Fibroblast of gingiva (primary cell): ENCODE measurements at regions not wholly inside any gene's neighbourhood (a gene's known extent, or its start where the extent isn't known, plus 50 kb on each side); places are given as distances from the start of the nearest gene placed in this dataset.
"Not testable (repeated sequence)": the region's sequence is repeated elsewhere in the genome, so short reads cannot be mapped to it uniquely, and the experiment has no call there.

Experiments used
- DNase-seq: peaks from one replicate; pipeline ENCODE4 v3.0.0-alpha.2; 2011; ENCODE audit warnings: low read depth

DNA sequence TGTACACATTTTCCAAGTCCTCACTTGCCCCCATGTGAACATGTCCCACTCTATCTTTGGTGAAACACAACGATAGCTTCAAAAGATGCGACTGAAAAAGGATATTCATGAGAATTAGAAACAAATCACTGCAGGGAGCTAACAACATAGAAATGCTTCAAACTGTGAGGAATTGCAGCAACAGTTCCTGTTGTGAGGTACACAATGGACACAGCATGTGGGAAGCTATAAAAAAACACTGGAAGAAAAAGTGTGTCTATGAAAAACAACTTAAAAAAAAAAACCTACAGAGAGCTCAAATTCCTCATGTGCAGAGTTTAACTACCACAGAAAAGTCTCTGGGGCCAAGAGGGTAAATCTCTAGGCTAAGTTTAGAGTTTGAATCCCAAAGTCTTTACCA, 51.6 kb upstream of the BLTP1 start:
- no peak for DNase-seq

DNA sequence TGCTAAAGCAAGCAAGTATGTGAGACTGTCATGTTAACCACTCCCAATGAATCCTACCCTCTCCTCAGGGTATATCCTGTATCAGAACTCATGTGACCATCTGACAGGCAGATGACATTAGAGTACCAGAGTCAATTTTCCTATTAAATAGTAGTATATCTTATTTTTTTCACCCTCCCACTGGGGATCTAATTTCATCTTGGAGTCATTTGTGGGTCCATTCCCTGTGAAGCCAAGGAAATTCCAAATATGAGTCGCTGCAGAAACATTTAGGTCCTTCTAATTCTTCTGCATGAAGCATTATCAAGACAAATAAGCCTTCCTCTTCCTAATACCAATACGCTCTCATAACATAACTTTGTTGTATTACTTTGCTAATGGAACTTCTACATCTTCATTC, 52.2 kb upstream of the BLTP1 start:
- DNase-seq = peak; percentile 53

DNA sequence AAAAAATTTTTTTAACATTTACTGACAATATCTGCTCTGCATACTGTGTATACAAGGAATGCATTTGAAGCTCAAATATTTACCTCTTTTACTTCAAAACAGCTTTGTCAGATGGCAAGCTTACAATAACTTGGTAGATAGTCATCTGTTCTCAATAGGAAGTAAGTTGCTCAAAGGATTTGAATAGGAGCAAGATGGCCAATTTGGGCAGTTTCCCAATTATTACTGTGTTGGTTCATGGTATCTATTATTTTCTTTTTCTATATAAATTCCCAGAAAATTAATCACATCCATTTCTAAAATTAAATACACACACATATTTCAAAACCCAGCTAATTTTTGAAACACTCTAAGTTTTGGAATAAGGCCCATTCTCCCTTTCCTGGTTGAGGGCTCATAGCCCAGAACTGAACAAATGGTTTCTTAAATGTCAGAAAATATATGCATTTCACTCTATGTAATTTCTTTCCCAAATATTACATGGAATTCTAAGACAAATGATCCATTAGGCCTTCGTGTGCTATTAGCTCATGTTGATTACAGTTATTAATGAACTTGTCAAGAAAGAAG, 60.2 kb upstream of the BLTP1 start:
- peak; percentile 84 for DNase-seq

DNA sequence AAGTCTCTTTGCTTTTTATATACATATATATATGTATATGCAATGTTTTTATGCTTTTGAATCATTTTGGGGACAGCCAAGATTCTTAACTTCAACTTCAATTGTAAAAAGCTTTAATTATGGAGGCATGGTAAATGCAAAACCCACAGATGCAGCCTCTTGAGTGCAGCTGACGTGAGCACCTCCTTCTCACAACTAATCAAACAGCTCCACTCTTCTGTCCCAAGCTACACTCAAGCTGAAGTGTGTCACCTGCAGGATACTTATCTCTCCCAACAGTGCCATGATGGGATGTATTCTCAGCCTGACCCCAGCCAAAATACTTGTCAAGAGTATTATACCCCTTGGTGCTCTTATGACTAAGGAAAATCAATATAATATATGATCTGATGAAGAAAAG, 60.7 kb upstream of the BLTP1 start:
- no peak for DNase-seq

DNA sequence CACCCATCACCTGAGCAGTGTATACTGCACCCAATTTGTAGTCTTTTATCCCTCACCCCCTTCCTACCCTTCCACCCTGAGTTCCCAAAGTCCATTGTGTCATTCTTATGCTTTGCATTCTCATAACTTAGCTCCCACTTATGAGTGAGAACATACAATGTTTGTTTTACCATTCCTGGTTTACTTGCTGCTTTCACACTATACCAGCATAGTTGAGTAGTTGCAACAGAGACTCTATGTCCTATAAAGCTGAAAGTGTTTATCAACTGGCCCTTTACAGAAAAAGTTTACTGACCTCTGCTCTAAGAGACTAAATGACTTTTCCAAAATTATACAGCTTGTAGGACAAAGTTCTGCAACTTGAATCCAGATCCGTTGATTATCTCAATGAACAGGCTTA, 61.1 kb upstream of the BLTP1 start:
- peak; percentile 56 for DNase-seq

DNA sequence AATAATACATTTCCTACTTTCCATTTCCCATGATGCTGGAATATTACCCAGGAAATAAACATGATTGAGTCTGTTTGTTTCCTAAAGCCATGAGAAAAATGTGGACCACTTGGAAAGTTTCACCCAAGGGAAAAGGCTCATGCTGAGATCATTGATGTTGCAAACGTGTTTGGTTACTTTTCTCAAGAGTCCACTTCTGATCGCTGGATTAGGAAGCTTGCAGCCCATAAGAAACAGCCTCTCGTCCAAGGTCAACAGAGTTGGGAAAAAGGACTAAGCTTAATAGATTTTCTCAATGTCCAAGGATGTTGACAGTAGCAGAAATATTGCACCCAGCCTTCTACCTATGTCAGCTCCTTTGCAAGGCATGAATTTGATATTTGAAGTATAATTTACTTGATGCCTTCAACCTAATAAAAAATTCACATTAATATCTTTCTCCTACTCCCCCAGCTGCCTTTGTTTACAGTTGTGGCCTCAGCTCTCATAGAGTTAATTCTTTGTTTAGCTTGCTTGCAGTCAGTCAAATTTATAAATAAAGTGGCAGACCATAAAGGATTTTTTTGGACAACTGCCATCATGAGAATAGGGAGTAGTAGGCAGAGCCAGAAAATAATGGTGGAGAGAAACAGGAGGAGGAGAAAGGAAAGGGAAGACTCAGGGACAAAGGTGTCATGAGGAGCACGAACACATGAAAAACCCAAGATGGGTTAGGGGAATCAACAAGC, 65.6 kb upstream of the BLTP1 start:
- peak; percentile 67 for DNase-seq

DNA sequence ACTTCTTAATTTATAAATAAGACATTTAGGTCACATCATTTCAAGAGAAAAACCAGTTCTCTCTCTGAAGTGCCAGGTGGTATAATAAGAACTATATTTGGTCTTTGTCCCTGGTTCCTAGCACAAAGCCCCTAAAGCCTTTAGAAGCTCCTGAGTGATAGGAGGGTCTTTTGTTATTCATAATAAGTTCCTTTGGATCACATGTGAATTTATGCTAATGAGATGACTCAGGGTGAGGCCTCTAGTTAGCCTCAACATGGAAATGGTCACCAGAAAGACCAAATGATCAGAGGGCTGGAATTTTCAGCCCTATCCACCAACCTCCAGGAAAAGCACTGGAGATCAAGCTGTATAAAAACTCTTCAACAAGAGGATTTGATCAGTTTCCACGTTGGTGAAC, 68.1 kb upstream of the BLTP1 start:
- DNase-seq = no peak

DNA sequence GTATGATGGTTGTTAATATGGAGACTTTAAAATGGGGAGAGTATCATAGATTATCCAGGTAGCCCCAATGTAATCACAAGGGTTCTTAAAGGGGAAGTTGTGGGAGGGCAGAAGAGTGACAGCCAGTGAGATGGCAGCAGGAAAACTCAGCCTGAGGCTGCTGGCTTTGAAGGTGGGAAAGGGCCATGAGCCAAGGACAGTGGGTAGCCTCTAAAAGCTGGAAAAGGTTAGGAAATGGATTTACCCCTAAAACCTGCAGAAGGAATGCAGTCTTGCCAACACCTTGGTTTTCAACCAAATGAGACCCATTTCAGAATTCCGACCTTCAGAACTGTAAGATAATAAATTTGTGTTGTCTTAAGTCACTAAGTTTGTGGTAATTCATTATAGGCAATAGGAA, 68.8 kb upstream of the BLTP1 start:
- DNase-seq = no peak

DNA sequence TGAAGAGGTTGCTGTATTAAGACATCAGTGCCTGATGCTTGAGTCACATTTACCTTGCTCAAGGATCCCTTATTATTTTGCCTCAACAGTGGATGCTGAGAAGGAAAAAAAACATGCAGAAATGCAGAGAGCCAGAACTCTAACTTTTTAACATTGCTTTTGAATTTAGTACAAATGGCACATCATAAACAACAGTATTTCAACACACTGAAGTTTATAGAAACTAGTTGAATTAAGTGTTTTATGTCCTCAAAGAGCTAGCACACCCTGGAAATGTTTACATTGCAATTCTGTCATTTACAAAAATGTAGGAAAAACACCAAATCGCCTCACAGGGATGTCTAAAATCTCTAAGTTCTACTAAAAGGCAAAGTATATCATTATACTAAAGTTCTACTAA, 69.5 kb upstream of the BLTP1 start:
- no peak for DNase-seq

DNA sequence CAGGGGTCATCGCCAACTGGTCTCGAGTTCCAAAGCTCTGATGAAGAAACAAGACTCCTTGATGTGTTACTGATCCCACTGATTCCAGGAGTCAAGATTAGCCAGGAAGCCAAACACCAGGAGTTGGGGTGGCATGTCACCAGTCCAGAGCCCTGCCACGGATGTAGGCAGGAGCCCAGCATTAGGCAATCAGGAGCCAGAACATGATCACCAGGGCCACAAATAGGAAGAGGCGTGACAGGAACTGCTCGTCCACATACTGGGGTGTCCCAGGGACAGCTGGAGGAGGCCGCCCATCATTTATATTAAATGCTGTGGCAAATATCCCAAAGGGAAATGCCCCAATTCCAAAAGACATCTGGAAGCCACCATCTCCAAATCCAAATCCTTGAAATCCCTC, 74.5 kb upstream of the BLTP1 start:
- not testable (repeated sequence) for DNase-seq

DNA sequence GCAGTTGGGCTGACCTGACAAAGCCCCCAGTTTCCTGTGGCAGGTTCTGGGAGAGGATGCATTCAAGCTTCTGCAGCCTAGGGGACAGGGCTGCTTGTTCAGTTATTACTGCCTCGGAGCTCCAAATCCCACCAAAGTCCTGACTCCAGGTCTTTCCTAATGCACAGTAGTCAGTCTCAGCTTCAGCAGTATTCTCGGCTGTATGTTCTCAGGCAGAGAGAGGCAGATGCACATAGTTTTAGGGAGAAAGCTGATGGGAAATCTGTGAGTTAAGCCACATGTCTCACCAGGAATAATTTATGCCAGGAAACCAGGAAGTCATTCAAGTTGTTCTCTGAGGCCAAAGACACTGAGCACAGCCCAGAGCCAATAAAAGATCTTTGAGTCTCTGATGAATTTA, 75.3 kb upstream of the BLTP1 start:
- not testable (repeated sequence) for DNase-seq

DNA sequence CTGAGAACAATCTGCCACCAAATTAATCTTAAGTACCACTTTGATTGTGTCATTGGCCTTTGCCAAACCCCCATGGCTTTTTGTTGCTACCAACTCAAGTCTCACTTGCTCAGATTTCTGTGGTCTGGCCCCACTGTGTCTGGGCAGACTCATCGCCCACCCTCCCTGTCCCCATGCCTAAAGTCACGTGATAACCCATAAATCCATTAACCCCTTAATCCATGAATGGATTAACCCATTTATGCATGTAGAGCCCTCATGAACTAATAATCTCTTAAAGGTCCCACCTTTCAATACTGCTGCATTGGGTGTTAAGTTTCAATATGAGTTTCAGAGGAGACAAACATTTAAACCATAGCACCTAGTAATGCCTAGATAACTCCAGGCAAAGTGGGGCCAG, 78.5 kb upstream of the BLTP1 start:
- DNase-seq = no peak

DNA sequence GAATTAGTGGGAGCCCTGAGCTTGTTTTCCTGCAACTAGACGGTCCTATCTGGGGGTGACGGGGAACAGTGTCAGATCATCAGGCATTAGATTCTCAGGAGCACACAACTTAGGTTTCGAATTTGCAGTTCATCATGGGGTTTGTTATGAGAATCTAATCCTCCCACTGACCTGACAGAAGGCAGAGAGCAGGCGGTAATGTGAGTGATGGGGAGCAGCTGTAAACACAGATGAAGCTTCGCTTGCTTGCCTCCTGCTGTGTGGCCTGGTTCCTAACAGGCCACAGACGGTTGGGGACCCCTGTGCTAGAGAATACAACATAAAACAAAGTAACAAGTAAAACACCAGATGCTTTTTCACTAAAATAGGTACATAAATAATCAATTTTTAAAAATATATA, 86.2 kb upstream of the BLTP1 start:
- DNase-seq = no peak

DNA sequence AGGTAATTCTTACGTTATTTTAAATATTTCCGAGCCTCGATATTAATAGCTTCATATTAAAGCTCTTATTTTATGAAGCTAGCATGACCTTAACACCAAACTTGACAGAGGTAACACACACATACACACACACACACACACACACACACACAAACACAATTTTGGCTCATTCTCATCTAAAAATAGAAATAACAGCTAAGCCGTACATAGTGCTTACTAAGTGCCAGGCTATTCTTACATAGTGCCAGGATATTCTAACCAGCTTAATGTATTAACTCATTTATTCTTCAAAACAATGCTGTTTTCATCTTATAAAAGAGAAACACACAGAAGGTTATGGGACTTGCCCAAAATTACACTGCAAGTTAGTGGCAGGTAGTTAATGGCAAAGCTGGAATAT, 87.0 kb upstream of the BLTP1 start:
- DNase-seq = no peak

DNA sequence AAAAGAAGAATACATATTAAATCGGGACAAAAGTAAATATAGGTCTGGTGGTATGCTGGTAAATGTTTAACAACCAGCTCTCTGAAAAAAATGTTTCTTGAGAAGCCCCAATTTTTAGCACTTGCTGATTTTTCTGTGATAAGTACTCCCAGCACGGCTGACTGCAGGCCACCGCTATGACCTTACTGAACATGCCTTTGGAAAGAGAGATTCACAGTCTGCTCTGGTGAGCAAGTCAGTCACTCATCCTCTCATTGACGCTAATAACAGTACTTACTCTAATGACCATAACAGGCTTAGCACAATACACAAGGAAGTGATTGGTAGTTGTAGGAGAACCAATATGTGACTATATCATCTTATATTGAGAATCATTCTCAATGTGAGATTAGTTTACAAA, 98.9 kb upstream of the BLTP1 start:
- DNase-seq = no peak

DNA sequence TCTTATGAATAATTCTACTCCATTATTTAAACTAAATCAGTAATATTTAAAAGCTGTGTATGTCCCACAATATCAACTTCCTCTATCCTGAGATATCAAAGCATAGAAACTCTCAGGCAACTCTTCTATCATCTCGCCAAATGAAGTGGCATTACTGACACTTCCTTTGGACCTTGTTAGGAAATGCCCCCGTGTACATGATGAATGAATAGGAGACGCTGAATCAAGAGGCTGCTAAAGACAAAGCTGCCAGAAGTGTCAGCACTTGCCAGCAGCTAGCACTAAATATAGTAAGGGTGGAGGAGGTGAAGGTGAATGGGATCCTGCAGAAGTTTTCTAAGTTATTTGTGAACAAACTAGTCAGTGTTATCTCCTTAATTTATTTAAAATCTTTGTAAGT, 99.5 kb upstream of the BLTP1 start:
- DNase-seq = no peak

DNA sequence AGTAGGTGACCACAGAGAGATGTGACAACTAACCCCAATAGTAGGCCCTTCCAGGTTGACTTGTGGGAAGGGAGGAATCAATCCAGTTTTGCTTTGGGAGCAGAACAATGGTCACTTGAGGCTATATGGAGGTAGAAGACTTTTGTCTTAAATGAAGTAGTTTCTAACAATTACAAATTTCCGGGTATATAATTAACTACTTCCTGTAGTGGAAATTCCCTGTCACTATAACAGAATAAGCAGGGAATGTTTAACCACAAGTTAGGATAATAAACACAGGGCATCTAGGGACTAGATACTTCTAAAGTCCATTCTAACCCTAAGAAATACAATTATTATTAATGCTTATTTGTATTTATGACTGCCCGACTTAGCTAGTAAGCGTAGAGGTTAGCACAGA, 99.0 kb upstream of the TRPC3 start:
- DNase-seq = no peak

DNA sequence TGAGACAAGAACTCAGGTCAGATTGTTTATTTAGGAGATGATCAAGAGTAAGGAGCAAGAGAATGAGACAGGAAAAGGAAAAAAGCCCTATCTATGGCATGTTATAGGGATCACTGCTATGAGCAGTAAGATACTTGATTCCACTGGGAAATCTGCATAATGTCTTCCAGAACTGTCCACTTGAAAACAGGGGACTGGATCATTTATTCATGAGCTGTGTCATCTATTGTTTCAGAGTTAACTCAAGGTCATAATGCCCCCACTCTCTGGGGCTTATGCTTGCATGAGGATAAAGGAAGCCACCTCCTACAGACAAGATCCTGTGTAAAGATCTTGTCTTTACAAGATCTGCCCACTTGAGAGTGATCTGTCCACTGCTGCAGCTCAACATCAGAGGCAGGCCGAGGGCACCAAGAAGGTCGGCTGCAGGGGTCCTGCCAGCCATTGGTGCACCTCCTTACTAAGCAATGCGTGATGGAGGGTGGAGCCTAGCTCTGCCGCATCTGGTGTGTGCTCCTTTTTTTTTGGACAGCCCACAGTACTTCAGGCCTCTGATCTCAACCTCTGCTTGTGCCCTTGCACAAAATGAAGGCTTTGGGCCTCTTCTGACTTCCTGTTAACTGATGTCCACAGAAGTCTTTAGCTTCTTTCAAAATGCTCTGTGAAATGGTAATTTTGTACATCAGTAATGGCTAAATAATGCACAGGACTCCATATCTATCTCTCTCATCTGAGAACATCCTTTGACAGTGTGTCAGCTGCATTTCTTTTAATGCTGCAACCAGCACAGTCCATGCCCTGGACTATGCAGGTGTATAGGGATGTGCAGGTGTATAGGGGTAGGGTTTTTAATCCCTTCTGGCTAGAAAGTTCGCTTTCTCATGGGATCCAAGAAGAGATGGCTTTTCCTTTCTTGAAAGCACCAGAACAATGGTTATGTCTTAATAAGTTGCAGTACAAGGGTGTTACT, 95.9 kb upstream of the TRPC3 start:
- no peak for DNase-seq

DNA sequence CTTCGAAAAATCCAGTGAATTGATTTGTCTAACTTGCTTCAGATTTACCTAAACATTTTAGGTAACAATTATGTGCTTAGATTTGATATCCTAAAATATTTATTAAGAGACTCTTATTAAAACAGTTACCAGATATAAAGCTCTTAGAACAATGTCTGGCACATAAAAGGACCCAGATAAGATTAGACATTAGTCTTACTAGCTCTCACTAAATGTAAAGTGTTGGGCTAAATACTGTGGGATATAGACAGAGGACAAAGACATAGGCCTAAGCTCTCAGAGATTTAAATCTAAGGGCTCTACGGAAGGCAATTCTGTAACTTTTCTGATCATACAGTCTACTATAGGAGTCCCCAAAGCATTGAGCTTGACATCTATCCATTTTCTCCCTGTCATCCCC, 94.4 kb upstream of the TRPC3 start:
- no peak for DNase-seq

DNA sequence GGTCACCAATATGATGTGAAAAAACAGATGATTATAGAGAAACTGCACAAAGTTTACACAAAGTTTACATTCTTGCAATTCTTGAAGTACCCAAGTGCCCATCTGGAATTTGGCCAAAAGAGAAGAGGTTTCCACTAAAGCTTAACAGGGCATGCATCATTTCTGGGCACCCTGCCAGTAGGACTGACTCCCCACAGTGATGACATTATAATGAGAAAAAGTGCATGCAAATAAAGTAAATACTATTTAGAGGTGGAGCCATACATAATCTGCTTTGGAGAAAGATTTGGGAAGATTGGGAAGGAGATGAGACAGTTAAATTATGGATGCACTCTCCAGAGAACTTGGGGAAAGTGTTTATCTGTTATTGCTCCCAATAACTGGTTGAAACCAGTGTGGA, 93.7 kb upstream of the TRPC3 start:
- DNase-seq = peak; percentile 98

DNA sequence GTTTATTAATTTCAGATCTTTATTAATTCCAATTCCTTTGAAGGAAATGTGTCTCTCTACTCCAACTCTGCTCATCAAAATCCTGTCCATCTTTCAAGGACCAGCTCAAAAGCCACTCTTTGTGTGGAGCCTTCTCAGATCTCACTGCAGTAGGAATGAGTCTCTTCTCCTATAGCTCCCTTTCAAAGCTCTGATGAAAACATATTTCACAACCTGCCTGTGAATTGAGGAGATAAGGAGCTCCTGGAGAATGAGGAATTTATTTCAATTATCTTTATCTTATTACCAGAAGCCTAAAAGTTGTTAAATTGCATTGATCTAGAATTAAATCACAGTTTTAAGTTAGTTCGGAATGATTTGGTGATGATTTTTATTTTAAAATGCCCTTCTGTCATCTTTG, 92.6 kb upstream of the TRPC3 start:
- DNase-seq = no peak

DNA sequence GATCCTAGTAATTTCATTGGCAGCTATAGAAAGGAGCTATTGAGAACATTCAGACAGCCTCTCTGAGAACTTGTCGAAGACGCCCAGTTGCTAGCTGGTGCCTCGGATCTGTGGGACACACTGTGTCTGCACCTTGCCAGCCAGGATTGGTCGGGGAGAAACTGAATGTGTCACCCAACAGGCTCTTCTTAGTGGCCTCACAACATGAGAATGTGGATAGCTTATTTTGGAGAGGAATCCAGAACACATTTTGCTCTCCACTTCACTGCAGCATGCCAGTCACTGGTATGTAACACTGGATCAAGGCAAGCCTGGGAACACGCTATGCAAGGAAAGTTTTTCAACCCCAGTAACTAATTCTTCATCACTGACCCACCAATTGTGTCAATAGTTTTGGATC, 89.5 kb upstream of the TRPC3 start:
- no peak for DNase-seq

DNA sequence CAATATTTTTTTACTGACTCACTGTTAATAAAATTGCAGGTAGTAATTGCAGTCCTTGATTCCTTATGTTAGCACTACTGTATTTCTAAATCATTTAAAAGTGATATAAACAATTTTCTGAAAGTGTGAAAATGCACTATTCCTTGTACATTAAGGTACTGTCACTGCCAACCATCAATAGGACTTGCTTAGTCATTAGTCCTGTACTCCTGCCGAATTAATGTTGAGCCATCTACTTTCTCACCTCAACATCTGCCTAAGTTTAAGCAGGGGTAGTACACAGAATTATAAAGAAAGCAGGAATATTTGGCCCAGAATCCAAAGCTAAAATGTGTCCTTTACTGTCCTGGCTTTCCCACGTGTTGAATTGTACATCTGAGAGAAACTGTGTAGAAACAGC, 87.0 kb upstream of the TRPC3 start:
- no peak for DNase-seq
